Breast epithelium (tissue), 3 donors: ENCODE measurements at regions not wholly inside any gene's neighbourhood (a gene's known extent, or its start where the extent isn't known, plus 50 kb on each side); places are given as distances from the start of the nearest gene placed in this dataset.

Source experiments
- POLR2AphosphoS5 ChIP-seq, 3 donors: sonication (generic); formaldehyde crosslinking; IDR thresholded peaks; one replicate each; pipeline ENCODE4 v1.6.1; 2017; ENCODE audit warnings: antibody characterized with exemption in 3 of 3
- TF ChIP-seq, protein P1 (sequence below), 3 donors: fragments of 450-650 bp; IDR thresholded peaks; one replicate each; pipeline ENCODE4 v1.5.1; 2016 to 2017; ENCODE audit warnings: antibody characterized with exemption in 3 of 3, mild to moderate bottlenecking in 3 of 3, moderate library complexity in 3 of 3

- TF ChIP-seq, protein P1, sequence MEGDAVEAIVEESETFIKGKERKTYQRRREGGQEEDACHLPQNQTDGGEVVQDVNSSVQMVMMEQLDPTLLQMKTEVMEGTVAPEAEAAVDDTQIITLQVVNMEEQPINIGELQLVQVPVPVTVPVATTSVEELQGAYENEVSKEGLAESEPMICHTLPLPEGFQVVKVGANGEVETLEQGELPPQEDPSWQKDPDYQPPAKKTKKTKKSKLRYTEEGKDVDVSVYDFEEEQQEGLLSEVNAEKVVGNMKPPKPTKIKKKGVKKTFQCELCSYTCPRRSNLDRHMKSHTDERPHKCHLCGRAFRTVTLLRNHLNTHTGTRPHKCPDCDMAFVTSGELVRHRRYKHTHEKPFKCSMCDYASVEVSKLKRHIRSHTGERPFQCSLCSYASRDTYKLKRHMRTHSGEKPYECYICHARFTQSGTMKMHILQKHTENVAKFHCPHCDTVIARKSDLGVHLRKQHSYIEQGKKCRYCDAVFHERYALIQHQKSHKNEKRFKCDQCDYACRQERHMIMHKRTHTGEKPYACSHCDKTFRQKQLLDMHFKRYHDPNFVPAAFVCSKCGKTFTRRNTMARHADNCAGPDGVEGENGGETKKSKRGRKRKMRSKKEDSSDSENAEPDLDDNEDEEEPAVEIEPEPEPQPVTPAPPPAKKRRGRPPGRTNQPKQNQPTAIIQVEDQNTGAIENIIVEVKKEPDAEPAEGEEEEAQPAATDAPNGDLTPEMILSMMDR (IDR thresholded peaks at IDR 0.05) = no peak
- no peak for TF ChIP-seq POLR2AphosphoS5 (IDR thresholded peaks at IDR 0.05)
Observed at GRCh38 chr4:187118602-187119120, 395.0 kb upstream of the FAT1 start.
